C4-2B (cell line): ENCODE measurements at regions not wholly inside any gene's neighbourhood (a gene's known extent, or its start where the extent isn't known, plus 50 kb on each side); places are given as distances from the start of the nearest gene placed in this dataset.

Experiments
- H3K27ac ChIP-seq: fragments of 450-650 bp; 2 replicates; pipeline ENCODE4 v1.5.1; 2017
- CTCF ChIP-seq: fragments of 450-650 bp; conservative IDR thresholded peaks from 2 replicates; pipeline ENCODE4 v1.5.1; 2017; ENCODE audit warnings: mild to moderate bottlenecking
- ZFX ChIP-seq: fragments of 450-650 bp; IDR thresholded peaks from 2 replicates; pipeline ENCODE4 v1.6.1; 2017

- peak overlapping the region; percentile 72 for H3K27ac ChIP-seq
- TF ChIP-seq ZFX (peak; percentile 85), CTCF (no peak)
Measured at GRCh38 chr7:53811555-53812079, 730.6 kb upstream of the VSTM2A start.

GRCh38 chr7:53812135-53812534 is 730.0 kb upstream of the VSTM2A start:
- TF ChIP-seq CTCF: no peak
- no peak for TF ChIP-seq ZFX
- peak overlapping the region; percentile 72 for H3K27ac ChIP-seq

- TF ChIP-seq CTCF: no peak
- no peak for TF ChIP-seq ZFX
- H3K27ac ChIP-seq: no peak overlapping the region
Measured at GRCh38 chr7:53835301-53835700, 706.9 kb upstream of the VSTM2A start.

GRCh38 chr7:53877688-53878087 is 664.5 kb upstream of the VSTM2A start:
- TF ChIP-seq CTCF: no peak
- no peak for TF ChIP-seq ZFX
- no peak overlapping the region for H3K27ac ChIP-seq

GRCh38 chr7:53900856-53901528 is 641.2 kb upstream of the VSTM2A start:
- no peak overlapping the region for H3K27ac ChIP-seq
- peak; percentile 32 for TF ChIP-seq CTCF
- TF ChIP-seq ZFX: no peak

GRCh38 chr7:53904355-53904754 is 637.8 kb upstream of the VSTM2A start:
- H3K27ac ChIP-seq: no peak overlapping the region
- TF ChIP-seq CTCF (no peak), ZFX (no peak)

GRCh38 chr7:53917637-53918036 is 624.5 kb upstream of the VSTM2A start:
- no peak for TF ChIP-seq ZFX
- no peak for TF ChIP-seq CTCF
- no peak overlapping the region for H3K27ac ChIP-seq
